PC-9 (cell line): ENCODE measurements at regions not wholly inside any gene's neighbourhood (a gene's known extent, or its start where the extent isn't known, plus 50 kb on each side); places are given as distances from the start of the nearest gene placed in this dataset.

Experiments
- EZH2 ChIP-seq: fragments of 200-600 bp; sonication (generic); IDR thresholded peaks from 2 replicates; pipeline ENCODE4 v1.8.0; 2017; ENCODE audit warnings: antibody characterized with exemption, low read depth
- TF ChIP-seq, protein P1 (sequence below): fragments of 200-600 bp; sonication (generic); conservative IDR thresholded peaks from 2 replicates; pipeline ENCODE4 v1.6.1; 2017; ENCODE audit warnings: mixed run types, antibody characterized with exemption, mild to moderate bottlenecking, moderate library complexity

DNA sequence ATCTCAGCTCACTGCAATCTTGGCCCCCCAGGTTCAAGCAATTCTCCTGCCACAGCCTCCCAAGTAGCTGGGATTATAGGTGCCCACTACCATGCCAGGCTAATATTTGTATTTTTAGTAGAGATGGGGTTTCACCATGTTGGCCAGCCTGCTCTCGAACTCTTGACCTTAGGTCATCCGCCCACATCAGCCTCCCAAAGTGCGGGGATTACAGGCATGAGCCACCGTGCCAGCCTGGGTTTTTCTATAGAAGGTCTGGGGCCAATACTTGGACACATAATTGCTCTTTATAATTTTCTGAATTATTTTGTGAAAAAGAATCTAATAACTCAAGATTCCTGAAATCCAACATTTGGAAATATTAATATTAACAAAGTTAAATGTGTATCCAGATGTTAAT is 1267.7 kb upstream of the ADGRL4 start:
- TF ChIP-seq, protein P1, sequence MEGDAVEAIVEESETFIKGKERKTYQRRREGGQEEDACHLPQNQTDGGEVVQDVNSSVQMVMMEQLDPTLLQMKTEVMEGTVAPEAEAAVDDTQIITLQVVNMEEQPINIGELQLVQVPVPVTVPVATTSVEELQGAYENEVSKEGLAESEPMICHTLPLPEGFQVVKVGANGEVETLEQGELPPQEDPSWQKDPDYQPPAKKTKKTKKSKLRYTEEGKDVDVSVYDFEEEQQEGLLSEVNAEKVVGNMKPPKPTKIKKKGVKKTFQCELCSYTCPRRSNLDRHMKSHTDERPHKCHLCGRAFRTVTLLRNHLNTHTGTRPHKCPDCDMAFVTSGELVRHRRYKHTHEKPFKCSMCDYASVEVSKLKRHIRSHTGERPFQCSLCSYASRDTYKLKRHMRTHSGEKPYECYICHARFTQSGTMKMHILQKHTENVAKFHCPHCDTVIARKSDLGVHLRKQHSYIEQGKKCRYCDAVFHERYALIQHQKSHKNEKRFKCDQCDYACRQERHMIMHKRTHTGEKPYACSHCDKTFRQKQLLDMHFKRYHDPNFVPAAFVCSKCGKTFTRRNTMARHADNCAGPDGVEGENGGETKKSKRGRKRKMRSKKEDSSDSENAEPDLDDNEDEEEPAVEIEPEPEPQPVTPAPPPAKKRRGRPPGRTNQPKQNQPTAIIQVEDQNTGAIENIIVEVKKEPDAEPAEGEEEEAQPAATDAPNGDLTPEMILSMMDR: no peak
- no peak for TF ChIP-seq EZH2
